Aorta (tissue), 5 donors: ENCODE measurements at regions not wholly inside any gene's neighbourhood (a gene's known extent, or its start where the extent isn't known, plus 50 kb on each side); places are given as distances from the start of the nearest gene placed in this dataset.
"Not testable (repeated sequence)": the region's sequence is repeated elsewhere in the genome, so short reads cannot be mapped to it uniquely, and the experiment has no call there.

ENCODE experiments used
- ATAC-seq: fragments of 200-7000 bp; cut with Tn5 transposase; one replicate; pipeline ENCODE4 v1.9.1; 2022; ENCODE audit warnings: moderate library complexity; ENCODE audit not compliant: low FRiP score
- DNase-seq, 2 donors: peaks; one replicate each; pipeline ENCODE4 v3.0.0-alpha.2; 2020
- H3K27ac ChIP-seq, 2 donors: one replicate each; pipeline ENCODE4 v1.5.1; 2013; ENCODE audit warnings: low read length in 2 of 2, mild to moderate bottlenecking in 2 of 2, moderate library complexity in 2 of 2, control low read depth in 1 of 2, inconsistent platforms in 1 of 2, low read depth in 1 of 2
- H3K27me3 ChIP-seq, 2 donors: one replicate each; pipeline ENCODE4 v1.6.1; 2013; ENCODE audit warnings: control low read depth in 1 of 2, low read length in 1 of 2, mild to moderate bottlenecking in 1 of 2, moderate library complexity in 1 of 2; ENCODE audit not compliant: insufficient read depth in 2 of 2, control insufficient read depth in 1 of 2
- H3K36me3 ChIP-seq, 2 donors: one replicate each; pipeline ENCODE4 v1.6.1; 2013; ENCODE audit warnings: control low read depth in 1 of 2, low read length in 1 of 2, mild to moderate bottlenecking in 1 of 2; ENCODE audit not compliant: insufficient read depth in 2 of 2, control insufficient read depth in 1 of 2
- H3K4me1 ChIP-seq, 2 donors: one replicate each; pipeline ENCODE4 v1.6.1; 2013; ENCODE audit warnings: low read length in 2 of 2, control low read depth in 1 of 2, mild to moderate bottlenecking in 1 of 2, moderate library complexity in 1 of 2; ENCODE audit not compliant: insufficient read depth in 2 of 2, control insufficient read depth in 1 of 2
- H3K4me3 ChIP-seq, 2 donors: one replicate each; pipeline ENCODE4 v1.5.1; 2013; ENCODE audit warnings: low read length in 2 of 2, control low read depth in 1 of 2, mild to moderate bottlenecking in 1 of 2
- H3K9me3 ChIP-seq: one replicate; pipeline ENCODE4 v1.6.1; 2013; ENCODE audit warnings: mild to moderate bottlenecking, low read length; ENCODE audit not compliant: control insufficient read depth
- WGBS, 2 donors: extraction: QIAGEN DNeasy Blood & Tissue Kit; methylation state at CpG; one replicate each; pipeline ENCODE4 v1.1.7; 2013; 5-methylcytosine and 5-hydroxymethylcytosine counted together
- intact Hi-C, 2 donors: fragments of 100-400 bp; cut with DNase I; formaldehyde crosslinking; loops; one replicate each; pipeline versions ENCODE4 v1.14.2 to v1.15.0; 2022
- donor health status: healthy with polysubstance abuse.
- donor health status: Bipolar disorder and iron deficiency.
- donor health status: DM: no; HTN: no; CAD: no.
- donor health status: DM: no; HTN: no; CAD: no.
- donor health status: DM: yes; HTN: yes; CAD: no.

GRCh38 chr15:53037904-53038654 lies 247.9 kb upstream of the ONECUT1 start:
- intact Hi-C loops: no loop called here
- no peaks in the 10 kb centered on the region for H3K4me1 ChIP-seq
- H3K9me3 ChIP-seq: no peaks in the 10 kb centered on the region
- no peak overlapping the region for H3K4me3 ChIP-seq
- 51 to 55% methylated on average over 14 of the region's 14 CpGs for WGBS, 2 donors
- H3K36me3 ChIP-seq: no peaks in the 10 kb centered on the region
- H3K27ac ChIP-seq: no peak overlapping the region
- H3K27me3 ChIP-seq: peaks cover 0 to 1% of the 10 kb centered on the region in 2 donors
- no peak for ATAC-seq
- no peak for DNase-seq

- H3K27me3 ChIP-seq: peaks cover 0 to 1% of the 10 kb centered on the region in 2 donors
- H3K4me1 ChIP-seq: no peaks in the 10 kb centered on the region
- no peaks in the 10 kb centered on the region for H3K36me3 ChIP-seq
- DNase-seq: no peak
- ATAC-seq: no peak
- H3K4me3 ChIP-seq: no peak overlapping the region
- H3K9me3 ChIP-seq: no peaks in the 10 kb centered on the region
- no peak overlapping the region for H3K27ac ChIP-seq
- intact Hi-C loops: no loop called here
- WGBS, 2 donors: 48 to 54% methylated on average over 2 of the region's 2 CpGs
These were observed 246.5 kb upstream of the ONECUT1 start for GRCh38 chr15:53036641-53037040.

- no peaks in the 10 kb centered on the region for H3K4me1 ChIP-seq
- H3K27me3 ChIP-seq: no peaks in the 10 kb centered on the region
- no peaks in the 10 kb centered on the region for H3K36me3 ChIP-seq
- intact Hi-C loops: no loop called here
- H3K4me3 ChIP-seq: no peak overlapping the region
- no peak for ATAC-seq
- DNase-seq: no peak
- 87 to 89% methylated on average over 4 of the region's 4 CpGs for WGBS, 2 donors
- H3K27ac ChIP-seq: no peak overlapping the region
- no peaks in the 10 kb centered on the region for H3K9me3 ChIP-seq
These were observed 244.7 kb upstream of the ONECUT1 start for GRCh38 chr15:53034767-53035245.

GRCh38 chr15:53033709-53034108 lies 243.6 kb upstream of the ONECUT1 start:
- H3K27me3 ChIP-seq: no peaks in the 10 kb centered on the region
- H3K36me3 ChIP-seq: no peaks in the 10 kb centered on the region
- 73 to 76% methylated on average over 4 of the region's 4 CpGs for WGBS, 2 donors
- H3K4me3 ChIP-seq: no peak overlapping the region
- intact Hi-C loops: no loop called here
- no peaks in the 10 kb centered on the region for H3K4me1 ChIP-seq
- DNase-seq: no peak
- no peak overlapping the region for H3K27ac ChIP-seq
- no peak for ATAC-seq
- H3K9me3 ChIP-seq: no peaks in the 10 kb centered on the region

GRCh38 chr15:53031469-53031868 lies 241.3 kb upstream of the ONECUT1 start:
- intact Hi-C loops: no loop called here
- no peaks in the 10 kb centered on the region for H3K36me3 ChIP-seq
- H3K4me3 ChIP-seq: no peak overlapping the region
- no peaks in the 10 kb centered on the region for H3K27me3 ChIP-seq
- no peaks in the 10 kb centered on the region for H3K4me1 ChIP-seq
- H3K9me3 ChIP-seq: no peaks in the 10 kb centered on the region
- WGBS, 2 donors: 17 to 29% methylated on average over 1 of the region's 1 CpG
- DNase-seq (no peak), ATAC-seq (no peak)
- H3K27ac ChIP-seq: no peak overlapping the region

- Histone ChIP-seq H3K9me3 (no peaks in the 10 kb centered on the region), H3K4me3 (no peak overlapping the region), H3K4me1 (no peaks in the 10 kb centered on the region), H3K36me3 (no peaks in the 10 kb centered on the region), H3K27me3 (no peaks in the 10 kb centered on the region), H3K27ac (no peak overlapping the region)
- DNase-seq: no peak
- intact Hi-C loops: no loop called here
- 70 to 71% methylated on average over 4 of the region's 4 CpGs for WGBS, 2 donors
- ATAC-seq: no peak
These were observed 232.7 kb upstream of the ONECUT1 start for GRCh38 chr15:53022788-53023187.

GRCh38 chr15:53013329-53013728 lies 223.2 kb upstream of the ONECUT1 start:
- Histone ChIP-seq H3K4me1 (no peaks in the 10 kb centered on the region), H3K36me3 (no peaks in the 10 kb centered on the region), H3K27ac (no peak overlapping the region), H3K9me3 (no peaks in the 10 kb centered on the region), H3K27me3 (peaks cover 0 to 1% of the 10 kb centered on the region in 2 donors), H3K4me3 (no peak overlapping the region)
- ATAC-seq: no peak
- WGBS, 2 donors: 87 to 92% methylated on average over 2 of the region's 2 CpGs
- DNase-seq: no peak
- intact Hi-C loops: no loop called here

GRCh38 chr15:53011779-53012178 lies 221.6 kb upstream of the ONECUT1 start:
- H3K4me3 ChIP-seq, H3K36me3 ChIP-seq, ATAC-seq, H3K4me1 ChIP-seq, DNase-seq, H3K27me3 ChIP-seq, H3K9me3 ChIP-seq, intact Hi-C loops, H3K27ac ChIP-seq: not testable (repeated sequence)
- WGBS, 2 donors: 85 to 86% methylated on average over 2 of the region's 2 CpGs

GRCh38 chr15:53009093-53009492 lies 219.0 kb upstream of the ONECUT1 start:
- Histone ChIP-seq H3K27ac (no peak overlapping the region), H3K36me3 (no peaks in the 10 kb centered on the region), H3K9me3 (no peaks in the 10 kb centered on the region), H3K27me3 (peaks cover 0 to 1% of the 10 kb centered on the region in 2 donors), H3K4me3 (no peak overlapping the region), H3K4me1 (no peaks in the 10 kb centered on the region)
- no peak for ATAC-seq
- 48 to 58% methylated on average over 1 of the region's 1 CpG for WGBS, 2 donors
- intact Hi-C loops: no loop called here
- DNase-seq: no peak
